Ecto neural progenitor cell (in vitro differentiated cells): ENCODE measurements at regions not wholly inside any gene's neighbourhood (a gene's known extent, or its start where the extent isn't known, plus 50 kb on each side); places are given as distances from the start of the nearest gene placed in this dataset.
"Not testable (repeated sequence)": the region's sequence is repeated elsewhere in the genome, so short reads cannot be mapped to it uniquely, and the experiment has no call there.

Source experiments
- DNase-seq: peaks from one replicate; pipeline ENCODE4 v3.0.0-alpha.2; 2018; ENCODE audit warnings: low spot score

GRCh38 chr10:63921908-63922467 is 400.8 kb downstream of the REEP3 start:
- no peak for DNase-seq

- DNase-seq, result no peak
Measured at GRCh38 chr10:63922468-63923284, 401.5 kb downstream of the REEP3 start.

GRCh38 chr10:63929831-63930467 is 408.7 kb downstream of the REEP3 start:
- no peak for DNase-seq

- no peak for DNase-seq
Measured at GRCh38 chr10:63930584-63930983, 409.4 kb downstream of the REEP3 start.

- no peak for DNase-seq
Measured at GRCh38 chr10:63935705-63936104, 414.5 kb downstream of the REEP3 start.

GRCh38 chr10:63940277-63940922 is 419.2 kb downstream of the REEP3 start:
- DNase-seq, result no peak

- DNase-seq, result no peak
Measured at GRCh38 chr10:63964406-63964805, 443.2 kb downstream of the REEP3 start.

- DNase-seq, result no peak
Measured at GRCh38 chr10:63965846-63966245, 444.6 kb downstream of the REEP3 start.

GRCh38 chr10:63972949-63973827 is 452.0 kb downstream of the REEP3 start:
- no peak for DNase-seq

GRCh38 chr10:63976538-63976937 is 455.3 kb downstream of the REEP3 start:
- DNase-seq, result peak; percentile 69

GRCh38 chr10:63977329-63977923 is 456.2 kb downstream of the REEP3 start:
- peak; percentile 60 for DNase-seq

GRCh38 chr10:63980870-63981269 is 459.7 kb downstream of the REEP3 start:
- not testable (repeated sequence) for DNase-seq

- DNase-seq, result not testable (repeated sequence)
Measured at GRCh38 chr10:63984061-63984460, 462.9 kb downstream of the REEP3 start.

GRCh38 chr10:63986536-63986935 is 465.3 kb downstream of the REEP3 start:
- DNase-seq, result no peak

- no peak for DNase-seq
Measured at GRCh38 chr10:63987212-63987611, 466.0 kb downstream of the REEP3 start.

GRCh38 chr10:63994371-63994770 is 473.2 kb downstream of the REEP3 start:
- DNase-seq, result no peak

GRCh38 chr10:64007157-64007556 is 486.0 kb downstream of the REEP3 start:
- DNase-seq, result no peak

- no peak for DNase-seq
Measured at GRCh38 chr10:64010711-64011110, 489.5 kb downstream of the REEP3 start.

- DNase-seq, result no peak
Measured at GRCh38 chr10:64011912-64012714, 490.9 kb downstream of the REEP3 start.

- DNase-seq, result no peak
Measured at GRCh38 chr10:64014281-64014680, 493.1 kb downstream of the REEP3 start.
